Rectal smooth muscle tissue (tissue), 1 donor: ENCODE measurements at regions not wholly inside any gene's neighbourhood (a gene's known extent, or its start where the extent isn't known, plus 50 kb on each side); places are given as distances from the start of the nearest gene placed in this dataset.
A peak's percentile ranks its signal among the peaks of the same experiment; 100 is the strongest.
"Not testable (repeated sequence)": the region's sequence is repeated elsewhere in the genome, so short reads cannot be mapped to it uniquely, and the experiment has no call there.

ENCODE experiments used
- H3K27ac ChIP-seq: one replicate; pipeline ENCODE4 v1.7.0; 2013; ENCODE audit warnings: low read depth, low read length, inconsistent platforms
- H3K27me3 ChIP-seq: one replicate; pipeline ENCODE4 v1.7.0; 2013; ENCODE audit warnings: low read length; ENCODE audit not compliant: control insufficient read depth, insufficient read depth
- H3K36me3 ChIP-seq: one replicate; pipeline ENCODE4 v1.7.0; 2013; ENCODE audit warnings: low read length; ENCODE audit not compliant: control insufficient read depth, insufficient read depth
- H3K4me1 ChIP-seq: one replicate; pipeline ENCODE4 v1.7.0; 2013; ENCODE audit warnings: low read length; ENCODE audit not compliant: control insufficient read depth, insufficient read depth
- H3K4me3 ChIP-seq: one replicate; pipeline ENCODE4 v1.7.0; 2013; ENCODE audit warnings: low read length
- H3K9ac ChIP-seq: one replicate; pipeline ENCODE4 v1.7.0; 2013; ENCODE audit warnings: low read length

DNA sequence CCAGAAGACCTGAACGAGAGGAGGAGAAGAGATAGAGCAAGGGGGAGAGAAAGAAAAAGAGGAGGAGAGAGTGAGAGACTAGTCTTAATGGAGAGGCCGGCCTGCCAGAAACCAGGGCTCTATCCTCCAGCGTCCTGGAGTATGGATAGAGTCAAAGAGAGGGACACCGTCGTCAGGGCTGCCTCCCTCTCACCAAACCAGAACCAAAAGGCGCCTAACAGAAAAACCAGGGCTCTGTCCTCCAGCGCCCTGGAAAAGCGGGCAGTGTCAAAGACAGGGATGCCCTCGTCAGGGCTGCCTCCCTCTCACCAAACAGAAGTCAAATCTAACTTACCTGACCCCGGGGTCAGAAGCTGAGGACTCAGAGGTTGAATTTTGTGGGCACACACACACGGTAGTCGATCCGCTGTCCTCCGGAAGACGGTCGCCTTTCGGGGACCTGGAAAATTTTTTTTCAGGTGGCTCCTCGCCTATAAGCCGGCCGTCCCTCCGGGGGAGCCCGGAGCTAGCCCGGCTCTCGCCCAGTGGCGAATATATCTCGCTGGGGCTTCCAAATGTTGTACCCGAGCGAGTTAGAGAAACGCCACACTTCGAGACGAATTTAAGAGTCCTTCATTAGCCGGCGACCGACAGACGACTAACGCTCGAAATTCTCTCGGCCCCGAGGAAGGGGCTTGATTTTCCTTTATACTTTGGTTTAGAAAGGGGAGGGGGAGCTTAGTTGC, 148.2 kb downstream of the TRIM27 start:
- Histone ChIP-seq H3K27me3 (peaks cover 16% of the 10 kb centered on the region), H3K4me3 (no peak overlapping the region), H3K4me1 (no peaks in the 10 kb centered on the region), H3K36me3 (no peaks in the 10 kb centered on the region), H3K27ac (no peak overlapping the region), H3K9ac (no peak overlapping the region)

- no peaks in the 10 kb centered on the region for H3K4me1 ChIP-seq
- no peak overlapping the region for H3K27ac ChIP-seq
- no peaks in the 10 kb centered on the region for H3K36me3 ChIP-seq
- no peak overlapping the region for H3K4me3 ChIP-seq
- no peak overlapping the region for H3K9ac ChIP-seq
- peaks cover 16% of the 10 kb centered on the region for H3K27me3 ChIP-seq
These were observed 147.3 kb downstream of the TRIM27 start for GRCh38 chr6:28776269-28777146.

DNA sequence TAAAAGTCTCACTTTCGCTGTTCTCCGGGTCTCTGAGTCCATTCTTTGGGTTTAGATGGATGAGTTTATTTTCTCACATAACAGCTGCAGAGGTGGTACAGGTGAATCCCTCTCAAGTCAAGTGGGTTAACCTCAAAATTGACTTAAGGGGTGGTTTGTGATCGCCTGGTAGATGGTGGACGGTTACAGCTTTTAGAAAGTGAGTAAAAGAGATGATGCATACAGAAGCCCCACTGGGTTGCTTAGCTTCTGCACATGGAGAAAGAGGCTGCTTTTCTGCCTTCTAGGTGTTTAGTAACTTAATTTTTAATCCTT, 146.7 kb downstream of the TRIM27 start:
- no peaks in the 10 kb centered on the region for H3K36me3 ChIP-seq
- H3K4me1 ChIP-seq, result no peaks in the 10 kb centered on the region
- H3K27ac ChIP-seq, result no peak overlapping the region
- H3K4me3 ChIP-seq, result no peak overlapping the region
- no peak overlapping the region for H3K9ac ChIP-seq
- peaks cover 16% of the 10 kb centered on the region for H3K27me3 ChIP-seq

- Histone ChIP-seq H3K36me3 (no peaks in the 10 kb centered on the region), H3K27me3 (peaks cover 15% of the 10 kb centered on the region), H3K4me1 (no peaks in the 10 kb centered on the region), H3K9ac (no peak overlapping the region), H3K27ac (no peak overlapping the region), H3K4me3 (no peak overlapping the region)
These were observed 141.6 kb downstream of the TRIM27 start for GRCh38 chr6:28782113-28782673.

DNA sequence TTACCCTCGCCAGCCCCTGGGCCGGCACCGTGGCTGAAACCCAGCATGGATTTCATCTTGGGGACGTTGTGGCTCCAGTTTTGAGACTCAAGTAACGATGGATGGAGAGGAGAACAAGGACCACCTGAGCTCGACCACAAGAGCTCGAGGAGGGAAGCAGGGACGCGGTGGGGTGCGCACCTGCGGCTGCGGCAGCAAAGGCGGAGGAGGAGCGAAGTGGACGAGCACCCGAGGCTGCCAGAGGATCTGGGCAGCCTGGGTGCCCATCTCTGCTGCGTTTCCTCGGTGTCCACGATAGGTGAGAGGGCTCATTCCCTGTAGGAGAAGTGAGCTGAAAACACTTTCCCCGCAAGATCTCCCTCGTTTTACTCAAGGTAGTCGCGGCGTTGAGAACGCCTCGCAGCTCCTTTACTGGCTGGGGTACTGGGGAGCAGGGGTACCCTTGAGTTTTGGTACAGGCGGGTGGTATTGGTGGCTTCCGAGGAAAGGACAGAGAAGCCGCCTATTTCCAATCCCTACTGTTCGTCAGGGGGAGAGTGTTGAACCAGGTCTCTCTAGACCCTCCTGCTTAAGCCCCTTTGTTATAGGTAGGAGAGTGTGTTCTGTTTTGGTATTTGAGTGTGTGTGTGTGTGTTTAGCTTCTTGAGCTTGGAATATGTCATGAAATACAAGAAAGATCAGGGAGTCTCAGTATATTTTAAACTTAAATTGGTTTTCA, 137.7 kb downstream of the TRIM27 start:
- no peak overlapping the region for H3K4me3 ChIP-seq
- H3K9ac ChIP-seq, result no peak overlapping the region
- no peak overlapping the region for H3K27ac ChIP-seq
- H3K4me1 ChIP-seq, result no peaks in the 10 kb centered on the region
- peaks cover 17% of the 10 kb centered on the region for H3K27me3 ChIP-seq
- no peaks in the 10 kb centered on the region for H3K36me3 ChIP-seq

DNA sequence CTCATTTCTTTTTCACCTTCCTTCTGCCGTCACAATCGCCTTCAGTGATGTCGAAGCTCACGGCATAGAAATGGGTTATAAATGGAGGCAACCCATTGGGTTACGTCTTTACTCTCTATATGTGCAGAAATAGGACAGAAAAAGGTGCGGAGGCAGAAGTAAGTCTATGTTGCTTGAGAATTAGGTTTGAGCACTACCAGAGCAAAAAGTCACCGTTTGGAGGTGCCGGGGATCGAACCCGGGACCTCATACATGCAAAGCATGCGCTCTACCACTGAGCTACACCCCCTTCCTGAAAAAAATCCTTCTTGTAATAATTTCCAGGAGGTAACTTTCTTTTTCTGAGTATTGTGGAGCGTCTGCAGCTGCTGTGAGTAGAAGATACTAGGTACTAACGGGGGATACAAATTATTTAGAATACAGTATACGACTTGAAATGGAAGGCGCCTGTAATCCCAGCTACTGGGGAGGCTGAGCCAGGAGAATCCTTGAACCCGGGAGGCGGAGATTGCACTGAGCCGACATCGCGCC, 134.2 kb downstream of the TRIM27 start:
- Histone ChIP-seq H3K27me3 (peaks cover 25% of the 10 kb centered on the region), H3K4me3 (peak overlapping the region; percentile 27), H3K36me3 (no peaks in the 10 kb centered on the region), H3K9ac (no peak overlapping the region), H3K27ac (no peak overlapping the region), H3K4me1 (no peaks in the 10 kb centered on the region)

- Histone ChIP-seq H3K9ac (no peak overlapping the region), H3K27ac (no peak overlapping the region), H3K4me1 (no peaks in the 10 kb centered on the region), H3K36me3 (no peaks in the 10 kb centered on the region), H3K27me3 (peaks cover 26% of the 10 kb centered on the region), H3K4me3 (no peak overlapping the region)
These were observed 132.8 kb downstream of the TRIM27 start for GRCh38 chr6:28791002-28791383.

DNA sequence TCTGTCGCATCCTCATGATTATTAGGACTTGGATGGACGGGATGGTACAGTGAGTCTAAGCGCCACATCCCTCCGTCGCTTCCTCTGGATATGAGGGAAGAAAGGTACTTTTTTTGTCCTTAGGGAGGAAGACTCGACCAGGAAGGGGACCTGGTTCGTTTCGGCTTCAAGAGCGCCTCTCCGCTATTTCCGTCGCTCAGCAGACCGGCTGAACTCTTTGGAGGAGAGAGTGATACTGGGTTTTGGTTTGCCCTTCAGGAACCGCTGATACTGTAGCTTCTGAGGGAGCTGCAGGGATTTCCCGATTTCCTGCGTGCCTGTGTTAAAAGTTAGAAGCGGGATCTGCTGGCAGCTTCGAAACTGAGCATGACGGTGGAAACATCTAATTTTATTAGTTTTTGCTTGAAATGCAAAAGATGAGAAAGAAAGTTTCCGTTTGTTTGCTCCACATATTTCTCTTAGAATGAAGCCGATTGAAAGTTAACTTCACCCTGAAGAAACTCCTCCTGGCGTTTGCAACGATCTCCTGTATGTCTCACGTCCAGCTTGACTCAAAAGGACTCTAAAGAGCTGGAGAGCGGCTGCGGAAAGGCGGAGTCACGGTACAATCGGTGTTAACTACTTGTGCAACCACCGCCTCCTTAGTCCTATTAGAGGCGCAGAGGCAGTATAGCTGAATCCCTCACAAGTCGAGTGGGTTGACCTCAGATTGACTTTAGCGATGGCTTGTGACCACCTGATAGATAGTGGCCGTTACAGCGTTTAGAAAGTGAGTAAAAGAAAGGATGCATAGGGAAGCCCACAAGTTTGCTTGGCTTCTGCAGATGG, 129.4 kb downstream of the TRIM27 start:
- H3K4me3 ChIP-seq, result peak overlapping the region; percentile 8
- H3K27me3 ChIP-seq, result peaks cover 17% of the 10 kb centered on the region
- H3K4me1 ChIP-seq, result no peaks in the 10 kb centered on the region
- no peak overlapping the region for H3K27ac ChIP-seq
- no peaks in the 10 kb centered on the region for H3K36me3 ChIP-seq
- H3K9ac ChIP-seq, result no peak overlapping the region

DNA sequence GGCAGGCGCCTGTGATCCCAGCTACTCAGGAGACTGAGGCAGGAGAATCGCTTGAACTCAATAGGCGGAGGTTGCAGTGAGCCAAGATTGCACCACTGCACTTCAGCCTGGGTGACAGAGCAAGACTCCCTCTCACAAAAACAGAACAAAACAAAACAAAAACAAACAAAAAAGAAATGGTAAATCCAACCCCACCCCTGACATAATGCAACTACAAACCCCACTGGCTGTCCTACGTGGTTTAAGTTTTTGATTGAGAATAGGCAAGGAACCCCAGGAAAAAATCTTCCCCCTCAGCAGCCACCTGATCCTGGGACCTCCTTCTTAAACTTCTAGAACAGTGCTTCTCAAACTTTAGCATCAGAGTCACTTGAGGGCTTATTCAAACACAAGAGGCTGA, 123.1 kb downstream of the TRIM27 start:
- not testable (repeated sequence) for H3K27ac ChIP-seq, H3K4me1 ChIP-seq, H3K27me3 ChIP-seq

DNA sequence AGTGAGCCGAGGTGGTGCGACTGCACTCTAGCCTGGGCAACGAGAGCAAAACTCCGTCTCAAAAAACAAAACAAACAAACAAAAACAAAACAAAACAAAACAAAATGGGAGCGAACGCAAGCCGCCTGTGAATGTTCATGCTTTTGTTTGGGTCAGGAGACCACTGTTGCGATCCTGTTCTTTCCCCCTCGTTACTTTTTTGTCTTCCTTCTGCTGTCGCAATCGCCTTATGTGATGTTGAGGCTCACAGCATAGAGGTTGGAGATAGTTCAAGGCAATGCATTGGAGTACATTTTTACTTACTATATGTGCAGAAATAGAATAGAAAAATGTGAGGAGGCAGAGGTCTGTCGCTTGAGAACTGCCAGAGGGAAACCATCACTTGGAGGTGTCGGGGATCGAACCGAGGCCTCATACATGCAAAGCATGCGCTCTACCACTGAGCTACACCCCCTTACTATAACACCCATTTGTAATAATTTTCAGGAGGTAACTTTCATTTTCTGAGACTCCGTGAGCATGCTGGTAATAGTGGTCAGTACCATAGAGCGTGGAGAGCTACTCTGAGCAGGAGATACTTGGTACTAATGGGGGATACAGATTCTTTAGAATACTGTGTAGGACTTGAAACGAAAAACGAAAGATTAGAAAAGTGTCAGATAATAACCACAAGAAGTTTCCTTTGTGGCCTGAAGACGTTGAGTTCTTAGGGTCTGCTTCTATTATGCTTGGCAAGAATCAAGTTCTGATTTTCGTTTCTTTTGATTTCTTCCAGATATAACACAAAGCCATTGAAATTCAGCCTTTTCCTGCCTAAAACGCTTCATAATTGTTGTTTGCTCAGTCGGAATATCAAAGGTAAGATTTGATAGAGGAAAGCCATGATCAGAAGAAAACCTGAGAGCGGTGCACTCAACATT, 121.1 kb downstream of the TRIM27 start:
- H3K9ac ChIP-seq, result no peak overlapping the region
- no peaks in the 10 kb centered on the region for H3K27me3 ChIP-seq
- H3K4me1 ChIP-seq, result no peaks in the 10 kb centered on the region
- no peaks in the 10 kb centered on the region for H3K36me3 ChIP-seq
- no peak overlapping the region for H3K4me3 ChIP-seq
- no peak overlapping the region for H3K27ac ChIP-seq

More for the DNA sequence above, 123.1 kb downstream of the TRIM27 start:
- not testable (repeated sequence) for H3K9ac ChIP-seq, H3K36me3 ChIP-seq, H3K4me3 ChIP-seq

GRCh38 chr6:28803337-28803709, 120.5 kb downstream of the TRIM27 start:
- Histone ChIP-seq H3K9ac (no peak overlapping the region), H3K36me3 (no peaks in the 10 kb centered on the region), H3K27me3 (no peaks in the 10 kb centered on the region), H3K4me3 (no peak overlapping the region), H3K27ac (no peak overlapping the region), H3K4me1 (no peaks in the 10 kb centered on the region)
